Neutrophil (primary cell): ENCODE measurements at regions not wholly inside any gene's neighbourhood (a gene's known extent, or its start where the extent isn't known, plus 50 kb on each side); places are given as distances from the start of the nearest gene placed in this dataset.

ENCODE experiments used
- H3K27ac ChIP-seq: fragments of 200-600 bp; sonication (generic); 2 replicates; pipeline ENCODE4 v1.5.1; 2016; ENCODE audit warnings: mild to moderate bottlenecking, moderate library complexity
- H3K27me3 ChIP-seq: fragments of 200-600 bp; sonication (generic); 2 replicates; pipeline ENCODE4 v1.6.0; 2016; ENCODE audit warnings: mild to moderate bottlenecking
- H3K36me3 ChIP-seq: fragments of 200-600 bp; sonication (generic); 2 replicates; pipeline ENCODE4 v1.5.1; 2017
- H3K4me1 ChIP-seq, 2 experiments: fragments of 200-600 bp in 1 of 2; sonication (generic) in 1 of 2; 1 replicate in 1 of 2; 2 replicates in 1 of 2; pipeline versions ENCODE4 v1.5.1 to v1.6.1; 2013 to 2016; ENCODE audit warnings: low read depth in 1 of 2, low read length in 1 of 2, mild to moderate bottlenecking in 1 of 2, moderate library complexity in 1 of 2; ENCODE audit not compliant: control insufficient read depth in 1 of 2, insufficient read depth in 1 of 2
- H3K4me3 ChIP-seq, 2 experiments: fragments of 200-600 bp in 1 of 2; sonication (generic) in 1 of 2; 1 replicate in 1 of 2; 2 replicates in 1 of 2; pipeline ENCODE4 v1.5.1; 2013 to 2016; ENCODE audit warnings: low read depth in 1 of 2, low read length in 1 of 2, mild to moderate bottlenecking in 1 of 2, moderate library complexity in 1 of 2
- H3K9me3 ChIP-seq: fragments of 200-600 bp; sonication (generic); 2 replicates; pipeline ENCODE4 v1.5.1; 2016
- CTCF ChIP-seq: fragments of 200-600 bp; sonication (generic); IDR thresholded peaks from 2 replicates; pipeline ENCODE4 v1.5.1; 2016; ENCODE audit warnings: antibody characterized with exemption

DNA sequence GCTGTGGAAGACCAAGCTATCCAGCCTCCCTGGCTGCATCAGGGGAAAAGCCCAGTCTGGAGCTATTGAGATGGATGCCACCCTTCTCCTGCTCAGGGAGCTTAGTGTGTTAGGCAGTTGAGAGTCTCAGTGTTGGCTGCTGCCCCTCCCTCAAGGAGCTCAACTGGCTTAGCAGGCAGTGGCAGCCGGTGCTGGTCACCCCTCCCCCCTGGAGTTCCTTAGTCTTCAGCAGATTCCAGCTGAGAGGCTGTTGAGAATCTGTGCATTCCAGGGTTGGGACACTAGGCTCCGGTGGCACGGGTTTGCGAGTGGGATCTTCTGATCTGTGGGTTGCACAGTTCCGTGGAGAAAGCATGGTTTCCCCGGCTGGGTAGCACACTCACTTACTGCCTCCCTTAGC is 883.8 kb downstream of the NSUN3 start:
- no peaks in the 10 kb centered on the region for H3K9me3 ChIP-seq
- no peaks in the 10 kb centered on the region for H3K36me3 ChIP-seq
- H3K27me3 ChIP-seq = no peaks in the 10 kb centered on the region
- no peak overlapping the region for H3K27ac ChIP-seq
- H3K4me1 ChIP-seq = no peaks in the 10 kb centered on the region
- H3K4me3 ChIP-seq = no peak overlapping the region
- no peak for TF ChIP-seq CTCF

- no peaks in the 10 kb centered on the region for H3K9me3 ChIP-seq
- TF ChIP-seq CTCF = no peak
- H3K4me1 ChIP-seq = no peaks in the 10 kb centered on the region
- H3K27ac ChIP-seq = no peak overlapping the region
- H3K4me3 ChIP-seq = no peak overlapping the region
- no peaks in the 10 kb centered on the region for H3K36me3 ChIP-seq
- H3K27me3 ChIP-seq = no peaks in the 10 kb centered on the region
Measured at GRCh38 chr3:94961423-94962100, 898.7 kb downstream of the NSUN3 start.

GRCh38 chr3:94965867-94966475 is 903.1 kb downstream of the NSUN3 start:
- no peak for TF ChIP-seq CTCF
- H3K36me3 ChIP-seq = no peaks in the 10 kb centered on the region

DNA sequence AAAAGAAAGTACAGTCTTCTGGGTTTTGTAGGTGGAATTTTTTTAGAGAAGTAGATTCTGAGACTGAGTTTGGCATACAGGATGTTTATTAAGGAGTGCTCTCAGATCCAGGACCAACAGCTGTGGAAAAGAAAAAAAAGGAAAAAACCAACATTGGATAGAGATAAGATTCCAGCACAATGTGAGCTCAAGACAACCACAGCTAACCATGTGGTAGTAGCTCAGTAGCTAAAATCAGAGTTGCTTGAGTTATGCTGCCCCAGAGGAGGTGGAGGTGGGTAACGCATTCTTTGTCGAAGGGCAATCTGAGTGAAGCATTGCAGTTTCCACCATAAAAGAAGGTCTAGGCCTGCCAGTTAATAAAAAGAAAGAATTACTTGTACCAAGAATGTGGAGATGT is 904.3 kb downstream of the NSUN3 start:
- Histone ChIP-seq H3K27me3 (no peaks in the 10 kb centered on the region), H3K36me3 (no peaks in the 10 kb centered on the region), H3K9me3 (no peaks in the 10 kb centered on the region), H3K27ac (no peak overlapping the region), H3K4me1 (no peaks in the 10 kb centered on the region), H3K4me3 (no peak overlapping the region)
- TF ChIP-seq CTCF = no peak

More at GRCh38 chr3:94965867-94966475, 903.1 kb downstream of the NSUN3 start:
- no peak overlapping the region for H3K27ac ChIP-seq
- no peak overlapping the region for H3K4me3 ChIP-seq
- no peaks in the 10 kb centered on the region for H3K27me3 ChIP-seq
- no peaks in the 10 kb centered on the region for H3K9me3 ChIP-seq
- no peaks in the 10 kb centered on the region for H3K4me1 ChIP-seq

GRCh38 chr3:94968519-94968918 is 905.7 kb downstream of the NSUN3 start:
- Histone ChIP-seq H3K27me3 (no peaks in the 10 kb centered on the region), H3K36me3 (no peaks in the 10 kb centered on the region), H3K27ac (no peak overlapping the region), H3K4me1 (no peaks in the 10 kb centered on the region), H3K9me3 (no peaks in the 10 kb centered on the region), H3K4me3 (no peak overlapping the region)
- no peak for TF ChIP-seq CTCF
